WTC11 (cell line): ENCODE measurements at regions not wholly inside any gene's neighbourhood (a gene's known extent, or its start where the extent isn't known, plus 50 kb on each side); places are given as distances from the start of the nearest gene placed in this dataset.

ENCODE experiments used
- TF ChIP-seq, protein P1 (sequence below): sonication (generic); formaldehyde crosslinking; IDR thresholded peaks from 2 replicates; pipeline ENCODE4 v1.8.0; 2022; ENCODE audit warnings: mild to moderate bottlenecking, missing genetic modification reagents
- TF ChIP-seq, protein P2 (sequence below): fragments of 250-450 bp; sonication (Bioruptor Pico); IDR thresholded peaks from 2 replicates; pipeline ENCODE4 v1.9.0; 2021; ENCODE audit warnings: mild to moderate bottlenecking, borderline replicate concordance
- TF ChIP-seq, protein P3 (sequence below): fragments of 200-600 bp; IDR thresholded peaks from 2 replicates; pipeline ENCODE4 v1.8.0; 2022; ENCODE audit warnings: antibody characterized with exemption

DNA sequence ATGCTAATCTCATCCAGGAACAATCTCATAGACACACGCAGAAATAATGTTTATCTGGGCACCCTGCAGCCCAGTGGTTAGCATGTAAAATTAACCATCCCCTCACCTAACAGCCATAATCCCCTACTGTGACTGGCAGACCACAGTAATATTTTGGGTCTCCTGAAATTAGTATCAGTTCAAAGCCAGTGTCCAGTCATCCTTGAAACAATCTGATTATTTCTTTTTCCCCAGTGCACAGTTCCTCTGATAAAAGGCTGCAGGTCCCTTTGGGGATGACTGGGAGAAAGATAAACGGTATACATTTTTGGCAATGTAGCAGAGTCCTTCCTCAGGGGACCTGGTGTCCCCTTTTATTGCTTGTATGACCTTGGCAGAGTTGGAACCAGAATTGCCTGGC is 50.4 kb upstream of the CYSLTR2 start:
- TF ChIP-seq, protein P1, sequence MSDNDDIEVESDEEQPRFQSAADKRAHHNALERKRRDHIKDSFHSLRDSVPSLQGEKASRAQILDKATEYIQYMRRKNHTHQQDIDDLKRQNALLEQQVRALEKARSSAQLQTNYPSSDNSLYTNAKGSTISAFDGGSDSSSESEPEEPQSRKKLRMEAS, result no peak
- TF ChIP-seq, protein P2, sequence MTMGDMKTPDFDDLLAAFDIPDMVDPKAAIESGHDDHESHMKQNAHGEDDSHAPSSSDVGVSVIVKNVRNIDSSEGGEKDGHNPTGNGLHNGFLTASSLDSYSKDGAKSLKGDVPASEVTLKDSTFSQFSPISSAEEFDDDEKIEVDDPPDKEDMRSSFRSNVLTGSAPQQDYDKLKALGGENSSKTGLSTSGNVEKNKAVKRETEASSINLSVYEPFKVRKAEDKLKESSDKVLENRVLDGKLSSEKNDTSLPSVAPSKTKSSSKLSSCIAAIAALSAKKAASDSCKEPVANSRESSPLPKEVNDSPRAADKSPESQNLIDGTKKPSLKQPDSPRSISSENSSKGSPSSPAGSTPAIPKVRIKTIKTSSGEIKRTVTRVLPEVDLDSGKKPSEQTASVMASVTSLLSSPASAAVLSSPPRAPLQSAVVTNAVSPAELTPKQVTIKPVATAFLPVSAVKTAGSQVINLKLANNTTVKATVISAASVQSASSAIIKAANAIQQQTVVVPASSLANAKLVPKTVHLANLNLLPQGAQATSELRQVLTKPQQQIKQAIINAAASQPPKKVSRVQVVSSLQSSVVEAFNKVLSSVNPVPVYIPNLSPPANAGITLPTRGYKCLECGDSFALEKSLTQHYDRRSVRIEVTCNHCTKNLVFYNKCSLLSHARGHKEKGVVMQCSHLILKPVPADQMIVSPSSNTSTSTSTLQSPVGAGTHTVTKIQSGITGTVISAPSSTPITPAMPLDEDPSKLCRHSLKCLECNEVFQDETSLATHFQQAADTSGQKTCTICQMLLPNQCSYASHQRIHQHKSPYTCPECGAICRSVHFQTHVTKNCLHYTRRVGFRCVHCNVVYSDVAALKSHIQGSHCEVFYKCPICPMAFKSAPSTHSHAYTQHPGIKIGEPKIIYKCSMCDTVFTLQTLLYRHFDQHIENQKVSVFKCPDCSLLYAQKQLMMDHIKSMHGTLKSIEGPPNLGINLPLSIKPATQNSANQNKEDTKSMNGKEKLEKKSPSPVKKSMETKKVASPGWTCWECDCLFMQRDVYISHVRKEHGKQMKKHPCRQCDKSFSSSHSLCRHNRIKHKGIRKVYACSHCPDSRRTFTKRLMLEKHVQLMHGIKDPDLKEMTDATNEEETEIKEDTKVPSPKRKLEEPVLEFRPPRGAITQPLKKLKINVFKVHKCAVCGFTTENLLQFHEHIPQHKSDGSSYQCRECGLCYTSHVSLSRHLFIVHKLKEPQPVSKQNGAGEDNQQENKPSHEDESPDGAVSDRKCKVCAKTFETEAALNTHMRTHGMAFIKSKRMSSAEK, result no peak
- TF ChIP-seq, protein P3, sequence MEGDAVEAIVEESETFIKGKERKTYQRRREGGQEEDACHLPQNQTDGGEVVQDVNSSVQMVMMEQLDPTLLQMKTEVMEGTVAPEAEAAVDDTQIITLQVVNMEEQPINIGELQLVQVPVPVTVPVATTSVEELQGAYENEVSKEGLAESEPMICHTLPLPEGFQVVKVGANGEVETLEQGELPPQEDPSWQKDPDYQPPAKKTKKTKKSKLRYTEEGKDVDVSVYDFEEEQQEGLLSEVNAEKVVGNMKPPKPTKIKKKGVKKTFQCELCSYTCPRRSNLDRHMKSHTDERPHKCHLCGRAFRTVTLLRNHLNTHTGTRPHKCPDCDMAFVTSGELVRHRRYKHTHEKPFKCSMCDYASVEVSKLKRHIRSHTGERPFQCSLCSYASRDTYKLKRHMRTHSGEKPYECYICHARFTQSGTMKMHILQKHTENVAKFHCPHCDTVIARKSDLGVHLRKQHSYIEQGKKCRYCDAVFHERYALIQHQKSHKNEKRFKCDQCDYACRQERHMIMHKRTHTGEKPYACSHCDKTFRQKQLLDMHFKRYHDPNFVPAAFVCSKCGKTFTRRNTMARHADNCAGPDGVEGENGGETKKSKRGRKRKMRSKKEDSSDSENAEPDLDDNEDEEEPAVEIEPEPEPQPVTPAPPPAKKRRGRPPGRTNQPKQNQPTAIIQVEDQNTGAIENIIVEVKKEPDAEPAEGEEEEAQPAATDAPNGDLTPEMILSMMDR, result no peak
